Fibroblast of lung (primary cell): ENCODE measurements at regions not wholly inside any gene's neighbourhood (a gene's known extent, or its start where the extent isn't known, plus 50 kb on each side); places are given as distances from the start of the nearest gene placed in this dataset.

Source experiments
- DNase-seq, 2 donors: peaks; one replicate each; pipeline versions ENCODE4 v3.0.0 to v3.0.0-alpha.2; 2010; ENCODE audit warnings: low read depth in 2 of 2
- H2AFZ ChIP-seq: 2 replicates; pipeline ENCODE4 v1.5.1; 2012; ENCODE audit warnings: low read length, control low read depth, inconsistent platforms
- H3K27ac ChIP-seq: 2 replicates; pipeline ENCODE4 v1.5.1; 2011; ENCODE audit warnings: low read length, control low read depth; ENCODE audit not compliant: insufficient read depth
- H3K27me3 ChIP-seq: 2 replicates; pipeline ENCODE4 v1.5.1; 2011; ENCODE audit warnings: mild to moderate bottlenecking, low read length; ENCODE audit not compliant: control insufficient read depth, insufficient read depth
- H3K36me3 ChIP-seq: 2 replicates; pipeline ENCODE4 v1.5.1; 2011; ENCODE audit warnings: low read length; ENCODE audit not compliant: control insufficient read depth, insufficient read depth
- H3K4me1 ChIP-seq: 2 replicates; pipeline ENCODE4 v1.5.1; 2011; ENCODE audit warnings: low read length; ENCODE audit not compliant: control insufficient read depth, insufficient read depth; ENCODE audit errors: extremely low read depth
- H3K4me2 ChIP-seq: 2 replicates; pipeline ENCODE4 v1.5.1; 2011; ENCODE audit warnings: low read length, control low read depth; ENCODE audit not compliant: insufficient read depth; ENCODE audit errors: extremely low read depth
- H3K4me3 ChIP-seq, 4 experiments: fragments of 200-600 bp in 1 of 4; sonication (generic) in 1 of 4; replicated peaks in 1 of 4; 2 replicates each; pipeline ENCODE4 v1.5.1; 2011 to 2016; ENCODE audit warnings: low read length in 4 of 4, low read depth in 3 of 4, mild to moderate bottlenecking in 3 of 4, control low read depth in 2 of 4, inconsistent platforms in 1 of 4, mixed read lengths in 1 of 4; ENCODE audit not compliant: insufficient read depth in 1 of 4; ENCODE audit errors: control extremely low read depth in 1 of 4
- H3K79me2 ChIP-seq: 2 replicates; pipeline ENCODE4 v1.5.1; 2012; ENCODE audit warnings: mild to moderate bottlenecking, low read length, inconsistent platforms; ENCODE audit not compliant: control insufficient read depth, insufficient read depth
- H3K9ac ChIP-seq: 2 replicates; pipeline ENCODE4 v1.5.1; 2011; ENCODE audit warnings: mild to moderate bottlenecking, low read length, control low read depth; ENCODE audit not compliant: insufficient read depth
- H3K9me3 ChIP-seq: 2 replicates; pipeline ENCODE4 v1.5.1; 2012; ENCODE audit warnings: low read depth, low read length; ENCODE audit not compliant: control insufficient read depth, insufficient read depth
- H4K20me1 ChIP-seq: 2 replicates; pipeline ENCODE4 v1.5.1; 2011; ENCODE audit warnings: low read length; ENCODE audit not compliant: control insufficient read depth, insufficient read depth; ENCODE audit errors: extremely low read depth
- CTCF ChIP-seq, 2 donors: IDR thresholded peaks in 1 of 2; conservative IDR thresholded peaks in 1 of 2; 1 replicate in 1 of 2; 2 replicates in 1 of 2; pipeline ENCODE4 v1.5.1; 2011 to 2012; ENCODE audit warnings: low read length in 2 of 2, control low read depth in 1 of 2, inconsistent platforms in 1 of 2, low read depth in 1 of 2, mild to moderate bottlenecking in 1 of 2
- EZH2 ChIP-seq: IDR thresholded peaks from 2 replicates; pipeline ENCODE4 v1.5.1; 2012; ENCODE audit warnings: low read length, control low read depth, mild to moderate bottlenecking; ENCODE audit errors: missing control alignments

GRCh38 chr22:47698906-47699305, 936.5 kb downstream of the TBC1D22A start:
- no peak overlapping the region for H3K27ac ChIP-seq
- H3K4me3 ChIP-seq, result no peak overlapping the region
- DNase-seq, result no peak
- no peak overlapping the region for H3K4me2 ChIP-seq
- no peaks in the 10 kb centered on the region for H3K4me1 ChIP-seq
- no peaks in the 10 kb centered on the region for H3K79me2 ChIP-seq
- no peaks in the 10 kb centered on the region for H4K20me1 ChIP-seq
- H3K36me3 ChIP-seq, result no peaks in the 10 kb centered on the region
- TF ChIP-seq EZH2 (no peak), CTCF (conservative IDR thresholded peaks at IDR 0.05 in 1 of 2, IDR thresholded peaks at IDR 0.05 in 1 of 2; ENCODE audit: low read depth in 1 of 2, low read length in 2 of 2) (no peak)
- no peaks in the 10 kb centered on the region for H3K27me3 ChIP-seq
- H2AFZ ChIP-seq, result no peak overlapping the region
- H3K9me3 ChIP-seq, result no peaks in the 10 kb centered on the region
- H3K9ac ChIP-seq, result no peak overlapping the region

GRCh38 chr22:47697861-47698260, 935.4 kb downstream of the TBC1D22A start:
- H3K9me3 ChIP-seq, result no peaks in the 10 kb centered on the region
- no peak overlapping the region for H3K4me3 ChIP-seq
- no peak for TF ChIP-seq EZH2
- H3K36me3 ChIP-seq, result no peaks in the 10 kb centered on the region
- no peak overlapping the region for H3K27ac ChIP-seq
- H3K4me1 ChIP-seq, result no peaks in the 10 kb centered on the region
- H3K9ac ChIP-seq, result no peak overlapping the region
- H2AFZ ChIP-seq, result no peak overlapping the region
- no peak for DNase-seq
- H3K79me2 ChIP-seq, result no peaks in the 10 kb centered on the region
- H3K4me2 ChIP-seq, result no peak overlapping the region
- no peaks in the 10 kb centered on the region for H4K20me1 ChIP-seq
- H3K27me3 ChIP-seq, result no peaks in the 10 kb centered on the region

- Histone ChIP-seq H3K36me3 (no peaks in the 10 kb centered on the region), H3K79me2 (no peaks in the 10 kb centered on the region), H3K27me3 (no peaks in the 10 kb centered on the region), H3K27ac (no peak overlapping the region), H4K20me1 (no peaks in the 10 kb centered on the region), H3K9me3 (no peaks in the 10 kb centered on the region), H3K4me1 (no peaks in the 10 kb centered on the region), H3K4me2 (no peak overlapping the region), H3K9ac (no peak overlapping the region), H2AFZ (no peak overlapping the region), H3K4me3 (no peak overlapping the region)
- TF ChIP-seq CTCF (conservative IDR thresholded peaks at IDR 0.05 in 1 of 2, IDR thresholded peaks at IDR 0.05 in 1 of 2; ENCODE audit: low read depth in 1 of 2, low read length in 2 of 2) (no peak), EZH2 (no peak)
- no peak for DNase-seq
These were observed 934.3 kb downstream of the TBC1D22A start for GRCh38 chr22:47696776-47697175.
